K562 (cell line): ENCODE measurements at regions not wholly inside any gene's neighbourhood (a gene's known extent, or its start where the extent isn't known, plus 50 kb on each side); places are given as distances from the start of the nearest gene placed in this dataset.

Experiments used
- CBFA2T2 ChIP-seq: fragments of 450-650 bp; conservative IDR thresholded peaks from 2 replicates; pipeline ENCODE4 v1.6.1; 2017; ENCODE audit warnings: mild to moderate bottlenecking
- HNRNPLL ChIP-seq: fragments of 200-400 bp; formaldehyde crosslinking; IDR thresholded peaks from 2 replicates; pipeline ENCODE4 v1.6.1; 2017; ENCODE audit warnings: low read length, low read depth, mild to moderate bottlenecking; ENCODE audit not compliant: poor library complexity, severe bottlenecking
- OTX1 ChIP-seq: fragments of 450-650 bp; formaldehyde crosslinking; IDR thresholded peaks from 2 replicates; pipeline ENCODE4 v1.4.0; 2022; ENCODE audit warnings: mild to moderate bottlenecking
- POLR2A ChIP-seq: fragments of 450-650 bp; conservative IDR thresholded peaks from 2 replicates; pipeline ENCODE4 v1.6.1; 2016
- POLR2AphosphoS5 ChIP-seq: IDR thresholded peaks from 2 replicates; pipeline ENCODE4 v1.6.1; 2011; ENCODE audit warnings: mild to moderate bottlenecking, low read depth, low read length, moderate library complexity; ENCODE audit not compliant: control insufficient read depth, insufficient read depth
- SIX5 ChIP-seq, 2 experiments: IDR thresholded peaks; 2 replicates each; pipeline ENCODE4 v1.6.1; 2011; ENCODE audit warnings: low read length in 2 of 2, borderline replicate concordance in 1 of 2, low read depth in 1 of 2, mild to moderate bottlenecking in 1 of 2, moderate library complexity in 1 of 2; ENCODE audit not compliant: insufficient read depth in 1 of 2

GRCh38 chr2:222792001-222792611 is 68.7 kb upstream of the ACSL3 start:
- TF ChIP-seq CBFA2T2, result no peak
- no peak for TF ChIP-seq SIX5 (IDR thresholded peaks at IDR 0.05; ENCODE audit: borderline replicate concordance in 1 of 2, insufficient read depth in 1 of 2, low read depth in 1 of 2, low read length in 2 of 2)
- no peak for TF ChIP-seq POLR2AphosphoS5
- no peak for TF ChIP-seq OTX1 (CRISPR knock-in tag)
- TF ChIP-seq HNRNPLL, result no peak
- no peak for TF ChIP-seq POLR2A
